NCI-H1694 (cell line): ENCODE measurements at regions not wholly inside any gene's neighbourhood (a gene's known extent, or its start where the extent isn't known, plus 50 kb on each side); places are given as distances from the start of the nearest gene placed in this dataset.
"Not testable (repeated sequence)": the region's sequence is repeated elsewhere in the genome, so short reads cannot be mapped to it uniquely, and the experiment has no call there.

Experiments
- DNase-seq: peaks from one replicate; lab custom pipeline; 2025; lab: John Stamatoyannopoulos, UW

- DNase-seq, result no peak
Observed at GRCh38 chr4:138798404-138798803, 217.2 kb upstream of the NOCT start.

DNA sequence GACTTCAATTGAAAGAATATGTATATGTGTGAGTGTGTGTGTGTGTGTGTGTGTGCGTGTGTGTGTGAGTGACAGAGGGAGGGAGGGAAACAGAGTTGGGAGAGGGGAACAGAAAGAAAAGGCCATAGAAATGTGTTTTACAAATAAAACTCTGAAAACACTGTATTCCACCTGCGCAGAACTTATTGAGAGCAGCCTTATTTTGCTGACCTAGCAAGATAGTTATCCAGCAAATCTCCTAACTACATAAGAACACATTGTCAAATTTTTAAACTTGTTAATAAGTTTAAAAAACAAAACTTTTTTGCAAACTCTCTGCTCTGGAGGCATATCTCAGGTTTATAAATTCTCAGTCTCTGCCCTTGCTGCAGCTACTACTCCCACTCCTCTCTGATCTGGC, 217.9 kb upstream of the NOCT start:
- DNase-seq, result no peak

DNA sequence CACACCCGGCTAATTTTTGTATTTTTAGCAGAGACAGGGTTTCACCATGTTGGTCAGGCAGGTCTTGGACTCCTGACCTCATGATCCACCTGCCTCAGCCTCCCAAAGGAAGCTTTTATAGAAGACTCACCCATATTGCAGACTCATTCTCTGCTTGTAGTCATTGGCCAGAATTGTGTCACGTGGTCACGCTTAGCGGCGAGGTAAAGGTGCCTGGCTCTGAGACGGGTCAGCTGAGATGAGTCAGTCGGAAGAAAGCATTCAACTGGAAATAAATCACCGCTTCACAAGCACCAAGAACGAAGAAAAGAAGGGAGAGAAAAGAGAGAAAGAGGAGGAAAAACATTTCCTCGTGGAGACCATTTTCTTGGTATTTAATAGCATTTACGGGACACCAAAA, 218.8 kb upstream of the NOCT start:
- no peak for DNase-seq

GRCh38 chr4:138790706-138791340, 224.8 kb upstream of the NOCT start:
- no peak for DNase-seq

- DNase-seq, result no peak
Observed at GRCh38 chr4:138789796-138790195, 225.8 kb upstream of the NOCT start.

DNA sequence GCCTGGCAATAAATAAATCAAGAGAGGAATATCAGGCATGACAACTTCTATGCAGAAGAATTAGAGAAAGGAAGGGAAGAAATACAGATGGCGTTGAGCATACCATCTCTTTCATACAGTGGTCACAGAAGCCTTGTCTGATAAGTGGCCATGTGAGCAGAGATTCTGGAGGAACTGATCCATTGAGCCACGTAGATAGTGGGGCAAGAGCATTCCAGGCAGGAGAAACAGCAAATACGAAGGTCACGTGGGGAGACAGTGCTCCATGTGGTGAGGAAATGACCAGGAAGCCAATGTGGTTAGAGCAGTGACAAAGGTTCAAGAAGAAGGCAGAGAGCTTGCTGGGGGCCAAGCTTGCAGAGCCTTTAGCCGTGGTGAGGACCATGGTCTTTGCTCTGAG, 226.7 kb upstream of the NOCT start:
- no peak for DNase-seq

- DNase-seq, result no peak
Observed at GRCh38 chr4:138788267-138788790, 227.3 kb upstream of the NOCT start.

GRCh38 chr4:138779761-138780160, 235.8 kb upstream of the NOCT start:
- DNase-seq, result not testable (repeated sequence)

DNA sequence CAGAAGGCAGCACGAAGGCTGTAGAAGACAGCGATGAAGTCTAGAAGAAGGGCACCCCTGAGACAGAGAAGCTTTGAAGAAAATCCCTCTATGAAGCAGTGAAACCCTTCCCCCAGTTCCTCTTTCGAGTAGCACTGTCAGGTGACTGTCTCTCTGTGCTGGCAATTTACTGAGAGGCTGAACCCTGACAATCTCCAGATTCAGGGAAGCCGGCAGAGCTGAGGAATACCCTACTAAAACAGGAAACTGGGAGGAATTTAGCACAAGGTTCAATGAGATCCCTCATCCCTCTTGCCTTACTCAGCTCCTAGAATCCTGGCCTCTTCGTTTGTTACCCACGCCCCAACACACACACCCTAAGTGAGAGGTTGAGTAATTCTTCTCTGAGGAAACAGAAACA, 239.7 kb upstream of the NOCT start:
- DNase-seq, result no peak

DNA sequence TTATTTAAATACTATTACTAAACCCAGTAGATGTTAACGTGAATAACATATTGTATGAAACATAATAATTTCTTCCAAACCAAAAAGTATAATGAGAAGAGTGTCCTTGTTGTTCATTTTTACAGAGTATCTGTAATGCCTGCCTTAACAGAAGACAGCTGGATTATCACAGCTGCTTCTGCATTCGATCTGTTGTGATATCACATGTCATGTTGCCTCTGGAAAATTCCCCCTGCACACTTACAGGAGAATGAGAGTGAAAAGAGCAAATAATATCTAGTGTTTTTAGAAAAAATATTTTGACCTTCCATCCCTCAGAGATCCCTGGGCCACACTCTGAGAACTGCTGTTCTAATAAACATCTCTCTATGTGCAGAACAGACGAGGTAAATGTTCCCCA, 240.1 kb upstream of the NOCT start:
- DNase-seq, result no peak

- no peak for DNase-seq
Observed at GRCh38 chr4:138774940-138775339, 240.6 kb upstream of the NOCT start.

- not testable (repeated sequence) for DNase-seq
Observed at GRCh38 chr4:138774125-138774524, 241.5 kb upstream of the NOCT start.

DNA sequence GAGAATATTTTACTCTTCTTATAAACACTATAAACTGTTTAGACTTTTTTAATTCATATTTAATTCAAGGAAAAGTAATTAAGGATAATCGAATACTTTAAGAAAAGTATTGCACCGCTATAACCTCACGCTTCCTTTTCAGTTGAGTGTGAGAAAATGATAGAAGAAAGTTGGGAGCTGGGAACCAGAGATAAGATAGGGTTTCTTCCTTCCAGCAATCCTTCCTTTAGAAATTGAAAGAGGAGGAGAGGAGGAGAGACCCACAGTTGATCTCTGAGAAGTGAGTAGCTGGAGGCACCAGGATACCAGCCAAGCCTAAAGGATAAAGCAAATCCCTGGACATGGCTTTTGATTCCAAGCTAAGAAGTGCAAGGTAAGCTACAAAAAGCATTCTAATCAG, 242.3 kb upstream of the NOCT start:
- no peak for DNase-seq

DNA sequence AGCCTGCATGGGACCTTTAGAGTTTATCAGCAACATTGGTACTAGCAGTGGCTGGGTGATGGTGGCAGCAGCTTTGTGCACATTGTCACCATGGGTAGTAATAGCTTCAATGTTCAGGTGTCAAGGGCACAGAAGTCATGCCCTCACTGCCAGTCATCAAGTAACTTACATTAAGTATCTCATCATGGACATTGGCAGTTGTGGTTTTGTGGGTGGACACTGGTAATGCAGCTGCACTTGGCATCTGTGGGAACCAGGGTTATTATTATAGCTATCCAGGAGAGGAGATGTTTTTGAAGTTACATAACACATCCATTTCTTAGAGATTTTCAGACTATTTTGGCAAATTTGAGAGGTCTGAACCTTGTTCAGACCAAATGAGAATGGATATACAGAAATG, 243.2 kb upstream of the NOCT start:
- no peak for DNase-seq

DNA sequence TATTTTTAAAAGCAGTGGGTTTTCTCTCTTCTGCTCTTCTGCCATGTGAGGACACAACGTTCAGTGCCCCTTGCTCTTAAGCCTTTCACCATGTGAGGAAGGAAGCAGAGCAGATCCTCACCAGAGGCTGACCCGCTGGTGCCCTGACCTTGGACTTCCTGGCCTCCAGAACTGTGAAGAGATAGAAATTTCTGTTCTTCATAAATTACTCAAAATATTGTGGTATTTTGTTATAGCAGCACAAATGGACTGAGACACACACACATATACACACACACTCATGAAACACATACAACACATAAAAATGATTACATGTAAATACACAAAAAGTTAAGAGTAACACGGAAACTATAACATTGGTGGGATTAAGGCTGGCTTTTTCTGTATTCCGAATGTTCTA, 244.8 kb upstream of the NOCT start:
- DNase-seq, result no peak

- no peak for DNase-seq
Observed at GRCh38 chr4:138766332-138766731, 249.2 kb upstream of the NOCT start.

GRCh38 chr4:138765442-138765841, 250.1 kb upstream of the NOCT start:
- no peak for DNase-seq

- no peak for DNase-seq
Observed at GRCh38 chr4:138761638-138762220, 253.9 kb upstream of the NOCT start.

DNA sequence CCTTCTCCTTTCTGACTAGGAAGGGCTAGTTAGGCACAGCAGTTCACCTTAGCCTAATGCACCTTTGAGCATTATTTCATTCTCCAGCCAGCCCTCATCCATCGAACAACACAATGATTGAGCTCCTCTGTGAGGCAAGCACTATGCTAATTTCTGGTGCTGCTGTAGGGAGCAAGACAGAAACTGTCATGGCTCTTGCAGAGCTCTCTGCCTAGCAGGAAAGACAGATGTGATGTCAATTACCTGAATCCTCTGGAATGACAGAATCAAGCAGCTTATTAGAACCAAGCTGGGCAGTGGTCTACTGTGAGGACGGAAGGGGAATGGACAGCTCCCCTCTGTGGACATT, 256.1 kb upstream of the NOCT start:
- DNase-seq, result no peak

- DNase-seq, result no peak
Observed at GRCh38 chr4:138758876-138759553, 256.6 kb upstream of the NOCT start.

DNA sequence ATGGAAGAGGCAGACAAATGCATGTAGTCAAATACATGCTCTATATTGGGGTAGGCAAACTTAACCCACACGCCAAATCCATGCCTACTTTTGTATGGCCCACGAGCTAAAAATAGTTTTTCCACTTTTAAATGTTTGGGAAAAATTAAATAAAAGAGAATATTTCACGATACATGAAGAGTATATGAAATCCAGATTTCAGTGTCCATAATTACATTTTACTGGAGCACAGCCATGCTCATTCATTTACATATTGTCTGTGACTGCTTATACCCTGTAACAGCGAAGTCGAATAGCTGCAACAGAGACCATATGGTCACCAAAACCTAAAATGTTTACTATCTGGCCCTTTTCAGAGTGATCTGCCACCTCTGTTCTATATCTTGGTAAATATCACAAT, 257.4 kb upstream of the NOCT start:
- DNase-seq, result no peak

DNA sequence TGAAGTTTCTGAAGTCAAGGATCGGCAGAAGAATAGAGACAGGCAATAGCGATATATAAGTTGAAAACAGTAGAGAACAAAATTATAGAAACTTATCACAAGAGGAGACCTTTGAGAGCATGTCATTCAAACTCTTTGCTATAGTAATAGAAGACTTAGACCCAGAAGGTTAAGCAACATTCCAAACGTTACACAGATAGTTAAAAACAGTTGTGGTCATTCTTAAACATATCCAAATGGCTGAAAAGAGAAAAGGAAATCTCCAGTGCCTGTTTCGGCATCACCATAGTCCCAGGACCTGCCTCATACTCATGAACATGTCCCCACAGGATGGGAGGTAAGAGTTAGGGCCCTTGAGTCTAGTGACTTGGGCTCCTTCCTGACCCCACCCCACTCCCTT, 258.1 kb upstream of the NOCT start:
- DNase-seq, result no peak

GRCh38 chr4:138756519-138756918, 259.1 kb upstream of the NOCT start:
- DNase-seq, result no peak

DNA sequence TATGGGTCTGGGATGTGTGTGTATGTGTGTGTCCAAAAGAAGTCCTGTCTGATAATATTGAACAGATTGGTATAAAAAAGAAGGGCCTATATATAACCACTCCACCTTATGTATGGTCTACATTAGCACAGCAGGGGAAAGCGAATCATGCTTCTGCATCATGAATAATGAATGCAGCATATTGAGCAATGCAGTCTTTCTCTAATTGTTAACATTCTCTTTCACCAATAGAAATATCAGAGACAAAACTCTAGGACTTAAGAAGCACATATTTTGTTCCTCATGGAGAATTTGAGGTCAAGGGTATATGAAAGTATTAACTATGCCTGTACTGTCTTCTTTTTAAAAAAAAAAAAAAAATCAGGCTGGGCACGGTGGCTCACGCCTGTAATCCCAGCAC, 264.3 kb upstream of the NOCT start:
- DNase-seq, result no peak
